ENCODE measurements at regions not wholly inside any gene's neighbourhood (a gene's known extent, or its start where the extent isn't known, plus 50 kb on each side); places are given as distances from the start of the nearest gene placed in this dataset.

DNA sequence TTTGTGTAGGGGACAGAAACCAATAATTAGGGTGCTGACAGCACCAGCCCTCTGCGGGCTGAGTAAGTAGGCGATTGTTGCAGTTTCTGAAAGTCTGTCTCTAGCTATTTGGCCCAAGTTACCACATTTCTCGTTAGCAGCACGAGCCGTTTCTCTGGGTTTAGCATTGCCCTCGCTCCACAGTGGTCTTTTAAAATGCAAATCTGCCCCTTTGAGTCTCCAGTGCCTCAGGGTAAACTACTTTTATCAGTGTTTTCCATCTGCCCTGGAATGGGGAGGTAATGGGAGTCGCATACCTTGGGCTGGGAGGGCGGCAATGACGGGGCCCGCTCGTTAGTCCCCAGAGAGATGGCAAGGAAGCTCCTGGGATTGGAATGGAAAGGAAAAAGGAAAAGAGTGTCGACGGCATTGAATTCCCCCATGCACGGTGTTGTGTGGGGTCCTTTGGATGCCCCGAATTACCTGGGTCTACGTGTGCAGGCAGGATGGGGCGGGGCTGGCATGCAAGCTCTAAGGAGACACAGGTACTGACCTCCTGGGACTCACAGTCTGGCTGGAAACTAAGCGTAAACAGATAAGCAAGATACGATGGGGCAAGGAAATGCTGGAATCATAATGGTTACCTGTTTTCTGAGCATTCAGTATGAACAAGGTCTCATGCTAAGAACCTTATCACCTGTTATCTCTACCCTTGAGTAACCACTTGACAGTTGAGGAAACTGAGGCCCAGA is 131.8 kb upstream of the MAP1LC3B2 start:
- no peaks in the 10 kb centered on the region for H3K9me3 ChIP-seq (ENCODE audit: control insufficient read depth, low read depth, low read length)
- peak overlapping the region; percentile 50 for H3K4me2 ChIP-seq (ENCODE audit: insufficient read depth, insufficient read length, low read length)
- H4K8ac ChIP-seq (replicated peaks; ENCODE audit: insufficient read length, low read depth, low read length): no peak overlapping the region
- peak overlapping the region; percentile 67 for H3K14ac ChIP-seq (ENCODE audit: insufficient read depth, low read length)
- Mint-ChIP-seq H3K4me3 (peak overlapping the region; percentile 53 to 69), H3K27ac (peak overlapping the region; percentile 99), H3K36me3 (ENCODE audit: insufficient read depth in 1 of 3, low read depth in 3 of 3) (peaks cover 0 to 2% (median 0%) of the 10 kb centered on the region in 3 experiments; a peak in 1 of 7 replicates), H3K9me3 (peaks cover 0 to 2% of the 10 kb centered on the region in 2 experiments; a peak in 2 of 5 replicates), H3K4me1 (peaks cover 37 to 47% of the 10 kb centered on the region in 2 experiments), H3K27me3 (ENCODE audit: low read depth) (peaks cover 2% of the 10 kb centered on the region)
- H3K56ac ChIP-seq (ENCODE audit: insufficient read length, low read depth, low read length): no peak overlapping the region
- H3K23me2 ChIP-seq (ENCODE audit: insufficient read length, low read depth, low read length, poor library complexity, severe bottlenecking): no peaks in the 10 kb centered on the region
- H3K79me2 ChIP-seq (ENCODE audit: insufficient read depth, low read length): no peaks in the 10 kb centered on the region
- peak overlapping the region; percentile 23 for H2AFZ ChIP-seq (ENCODE audit: low read length)
- no peaks in the 10 kb centered on the region for H3K79me1 ChIP-seq (ENCODE audit: insufficient read depth, low read depth, low read length, poor library complexity, severe bottlenecking)
- H3K27me3 ChIP-seq (ENCODE audit: insufficient read depth, low read length): no peaks in the 10 kb centered on the region
- no peak overlapping the region for H2AK5ac ChIP-seq (ENCODE audit: insufficient read length, low read length)
- peak; percentile 96 for DNase-seq
- no peak overlapping the region for H4K91ac ChIP-seq (ENCODE audit: insufficient read length, low read depth, low read length)
- no peak overlapping the region for H3K23ac ChIP-seq (ENCODE audit: insufficient read length, low read depth, low read length)
- no peak overlapping the region for H2BK15ac ChIP-seq (ENCODE audit: low read depth, low read length)
- H2BK5ac ChIP-seq (ENCODE audit: insufficient read length, low read length): peak overlapping the region; percentile 8
- peak overlapping the region; percentile 77 for H3K18ac ChIP-seq (ENCODE audit: insufficient read length, low read depth, low read length)
- no peak overlapping the region for H2BK20ac ChIP-seq (ENCODE audit: low read depth, low read length, poor library complexity, severe bottlenecking)
- no peak overlapping the region for H3T11ph ChIP-seq (ENCODE audit: low read length)
- H3K27ac ChIP-seq (ENCODE audit: insufficient read length, low read depth, low read length): peak overlapping the region; percentile 66
- H3K9ac ChIP-seq (ENCODE audit: extremely low read depth, insufficient read length, low read length): peak overlapping the region; percentile 11
- peak overlapping the region; percentile 96 for H2BK120ac ChIP-seq (ENCODE audit: low read depth, low read length, poor library complexity, severe bottlenecking)
- no peak overlapping the region for H2BK12ac ChIP-seq (ENCODE audit: insufficient read length, low read depth, low read length)
- no peak overlapping the region; the same call in 1 of the 2 replicates for H3K4ac ChIP-seq (ENCODE audit: low read depth, low read length)
- peaks cover 2% of the 10 kb centered on the region; the same call in 1 of the 2 replicates for H3K4me1 ChIP-seq (ENCODE audit: insufficient read depth, low read length)
- WGBS (ENCODE audit: extremely low coverage, insufficient read length, low lambda C conversion rate): no CpG with 5 or more reads among the region's 19 CpGs
- TF ChIP-seq, protein P1, sequence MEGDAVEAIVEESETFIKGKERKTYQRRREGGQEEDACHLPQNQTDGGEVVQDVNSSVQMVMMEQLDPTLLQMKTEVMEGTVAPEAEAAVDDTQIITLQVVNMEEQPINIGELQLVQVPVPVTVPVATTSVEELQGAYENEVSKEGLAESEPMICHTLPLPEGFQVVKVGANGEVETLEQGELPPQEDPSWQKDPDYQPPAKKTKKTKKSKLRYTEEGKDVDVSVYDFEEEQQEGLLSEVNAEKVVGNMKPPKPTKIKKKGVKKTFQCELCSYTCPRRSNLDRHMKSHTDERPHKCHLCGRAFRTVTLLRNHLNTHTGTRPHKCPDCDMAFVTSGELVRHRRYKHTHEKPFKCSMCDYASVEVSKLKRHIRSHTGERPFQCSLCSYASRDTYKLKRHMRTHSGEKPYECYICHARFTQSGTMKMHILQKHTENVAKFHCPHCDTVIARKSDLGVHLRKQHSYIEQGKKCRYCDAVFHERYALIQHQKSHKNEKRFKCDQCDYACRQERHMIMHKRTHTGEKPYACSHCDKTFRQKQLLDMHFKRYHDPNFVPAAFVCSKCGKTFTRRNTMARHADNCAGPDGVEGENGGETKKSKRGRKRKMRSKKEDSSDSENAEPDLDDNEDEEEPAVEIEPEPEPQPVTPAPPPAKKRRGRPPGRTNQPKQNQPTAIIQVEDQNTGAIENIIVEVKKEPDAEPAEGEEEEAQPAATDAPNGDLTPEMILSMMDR (conservative IDR thresholded peaks at IDR 0.05): no peak
- no peaks in the 10 kb centered on the region for H4K20me1 ChIP-seq (ENCODE audit: control insufficient read depth, insufficient read depth, insufficient read length)
- peak overlapping the region; percentile 23 for H4K5ac ChIP-seq (ENCODE audit: insufficient read length, low read depth, low read length)
